Hepatocyte (in vitro differentiated cells): ENCODE measurements at regions not wholly inside any gene's neighbourhood (a gene's known extent, or its start where the extent isn't known, plus 50 kb on each side); places are given as distances from the start of the nearest gene placed in this dataset.

Experiments
- CTCF ChIP-seq: fragments of 200-600 bp; sonication (generic); IDR thresholded peaks from 2 replicates; pipeline ENCODE4 v1.5.1; 2016; ENCODE audit warnings: antibody characterized with exemption, mild to moderate bottlenecking; ENCODE audit not compliant: poor library complexity
- EZH2phosphoT487 ChIP-seq: fragments of 200-600 bp; sonication (generic); IDR thresholded peaks from one replicate; pipeline ENCODE4 v1.6.1; 2018; ENCODE audit warnings: antibody characterized with exemption, mild to moderate bottlenecking, low read depth, moderate library complexity; ENCODE audit not compliant: unreplicated experiment, severe bottlenecking

- TF ChIP-seq CTCF (no peak), EZH2phosphoT487 (no peak)
These were observed 95.6 kb downstream of the RGS2 start for GRCh38 chr1:192904438-192904895.
